IMR-90 (cell line): ENCODE measurements at regions not wholly inside any gene's neighbourhood (a gene's known extent, or its start where the extent isn't known, plus 50 kb on each side); places are given as distances from the start of the nearest gene placed in this dataset.

Experiments used
- BHLHE40 ChIP-seq: fragments of 150-350 bp; IDR thresholded peaks from 2 replicates; pipeline ENCODE4 v1.6.1; 2016; ENCODE audit warnings: mild to moderate bottlenecking, low read depth, low read length
- CHD1 ChIP-seq: IDR thresholded peaks from 2 replicates; pipeline ENCODE4 v1.6.1; 2012; ENCODE audit warnings: low read depth, low read length, improper control_type of control experiment
- CTCF ChIP-seq: conservative IDR thresholded peaks from 2 replicates; pipeline ENCODE4 v1.5.1; 2012; ENCODE audit warnings: mild to moderate bottlenecking, low read depth, low read length, improper control_type of control experiment
- FOS ChIP-seq: fragments of 150-350 bp; IDR thresholded peaks from 2 replicates; pipeline ENCODE4 v1.6.1; 2016; ENCODE audit warnings: low read depth, low read length
- NFE2L2 ChIP-seq: fragments of 150-350 bp; IDR thresholded peaks from 2 replicates; pipeline ENCODE4 v1.6.1; 2016; ENCODE audit warnings: low read depth, mild to moderate bottlenecking, low read length
- POLR2A ChIP-seq: IDR thresholded peaks from 2 replicates; pipeline ENCODE4 v1.6.1; 2012; ENCODE audit warnings: mild to moderate bottlenecking, low read depth, low read length
- RFX5 ChIP-seq: IDR thresholded peaks from 2 replicates; pipeline ENCODE4 v1.8.0; 2012; ENCODE audit warnings: low read depth, mild to moderate bottlenecking, low read length, moderate library complexity
- USF2 ChIP-seq: fragments of 150-350 bp; IDR thresholded peaks from 2 replicates; pipeline ENCODE4 v1.6.1; 2017; ENCODE audit warnings: mild to moderate bottlenecking, antibody characterized with exemption, low read length, low read depth

- TF ChIP-seq CTCF (no peak), USF2 (no peak), BHLHE40 (no peak), NFE2L2 (no peak), POLR2A (no peak), CHD1 (no peak), RFX5 (no peak), FOS (no peak)
Measured at GRCh38 chr6:51112731-51113130, 294.1 kb downstream of the TFAP2B start.
